ENCODE measurements at regions not wholly inside any gene's neighbourhood (a gene's known extent, or its start where the extent isn't known, plus 50 kb on each side); places are given as distances from the start of the nearest gene placed in this dataset.

DNA sequence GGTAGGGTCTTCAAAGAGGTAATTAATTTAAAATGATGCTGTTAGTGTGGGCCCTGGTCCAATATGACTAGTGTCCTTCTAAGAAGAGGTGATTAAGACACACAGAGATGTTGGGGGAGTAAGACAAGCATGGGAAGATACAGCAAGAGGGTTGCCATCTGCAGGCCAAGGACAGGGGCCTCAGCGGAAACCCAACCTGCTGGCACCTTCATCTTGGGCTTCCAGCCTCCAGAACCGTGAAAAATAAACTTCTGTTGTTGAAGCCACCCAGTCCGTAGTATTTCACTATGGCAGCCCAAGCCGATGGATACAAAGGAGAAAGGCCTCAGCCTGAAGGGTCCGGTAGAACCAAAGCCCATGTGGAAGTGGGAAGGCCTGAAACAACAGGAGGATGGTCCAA is 161.7 kb upstream of the UBE2E1 start:
- in situ Hi-C loops (cut with HindIII; ENCODE audit: low pct_unique_long_range_greater_than_20kb, low sequenced_read_pairs) = no loop called here
- DNase-seq (ENCODE audit: low read depth) = no peak

GRCh38 chr3:23644676-23645075 is 161.1 kb upstream of the UBE2E1 start:
- in situ Hi-C loops (cut with HindIII; ENCODE audit: low pct_unique_long_range_greater_than_20kb, low sequenced_read_pairs) = no loop called here
- DNase-seq (ENCODE audit: low read depth) = no peak

- DNase-seq (ENCODE audit: low read depth) = no peak
- in situ Hi-C loops (cut with HindIII; ENCODE audit: low pct_unique_long_range_greater_than_20kb, low sequenced_read_pairs) = no loop called here
Observed at GRCh38 chr3:23645533-23646183, 160.1 kb upstream of the UBE2E1 start.

DNA sequence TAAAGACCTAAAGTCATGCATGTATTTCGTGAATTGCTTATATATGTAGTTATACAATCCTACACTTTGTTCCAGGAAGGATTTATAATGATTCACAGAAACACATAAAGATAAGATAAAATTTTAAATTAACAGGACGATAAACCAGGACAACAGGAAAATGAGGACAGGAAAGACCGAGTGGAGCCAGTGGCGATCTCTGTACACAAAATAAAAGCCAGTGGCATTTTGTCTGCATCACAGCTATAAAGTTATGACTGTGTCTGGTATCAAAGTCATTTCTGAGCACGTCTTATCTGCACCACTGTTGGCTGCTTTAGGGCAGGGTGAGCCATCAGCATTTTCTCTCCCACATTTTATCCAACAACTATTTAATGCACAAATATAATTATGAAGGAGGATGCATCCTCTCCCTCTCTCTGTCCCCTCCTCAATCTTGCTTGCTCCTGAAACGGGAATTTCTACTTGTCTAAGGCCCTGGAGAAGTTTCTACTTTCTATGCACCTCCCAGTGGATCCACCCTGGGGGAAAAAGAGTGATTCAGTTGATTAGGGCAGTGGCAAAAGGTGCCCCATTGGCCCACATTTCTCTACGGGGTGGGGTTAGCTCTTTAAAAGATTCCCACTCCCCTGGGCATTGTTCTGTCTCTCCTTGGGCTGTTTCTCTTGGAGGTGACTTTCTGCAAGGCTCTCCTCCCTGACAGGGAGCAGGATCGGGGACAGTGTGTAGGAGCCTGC is 159.4 kb upstream of the UBE2E1 start:
- no peak for DNase-seq (ENCODE audit: low read depth)
- in situ Hi-C loops (cut with HindIII; ENCODE audit: low pct_unique_long_range_greater_than_20kb, low sequenced_read_pairs) = no loop called here

DNA sequence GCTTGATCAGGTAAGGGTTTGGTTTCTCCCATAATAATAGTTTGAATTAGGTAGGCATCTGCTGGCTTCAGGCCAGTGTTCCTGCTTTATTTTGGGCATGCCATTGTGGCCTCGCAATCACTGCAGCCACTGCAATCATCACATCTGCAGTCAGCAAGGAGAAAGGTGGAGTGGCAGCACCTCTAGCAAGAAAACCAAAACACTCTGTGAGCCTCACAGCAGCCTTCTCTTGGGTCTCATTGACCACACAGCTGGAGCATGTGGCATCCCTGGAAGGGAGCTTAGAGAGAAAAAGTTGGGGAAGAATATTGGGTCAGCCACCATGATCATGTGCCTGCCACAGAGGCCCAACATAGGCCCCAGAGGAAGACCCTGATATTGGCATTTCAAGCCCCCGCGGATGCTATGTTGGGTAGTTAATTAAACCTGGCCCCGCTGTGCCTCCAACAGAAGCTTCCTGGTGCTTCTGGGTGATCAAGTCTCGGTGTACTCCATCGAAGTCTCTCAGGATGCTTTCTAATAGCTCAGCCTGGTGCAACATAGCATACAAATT is 158.0 kb upstream of the UBE2E1 start:
- no peak for DNase-seq (ENCODE audit: low read depth)
- in situ Hi-C loops (cut with HindIII; ENCODE audit: low pct_unique_long_range_greater_than_20kb, low sequenced_read_pairs) = no loop called here

- DNase-seq (ENCODE audit: low read depth) = no peak
Observed at GRCh38 chr3:23648326-23648995, 157.3 kb upstream of the UBE2E1 start.

DNA sequence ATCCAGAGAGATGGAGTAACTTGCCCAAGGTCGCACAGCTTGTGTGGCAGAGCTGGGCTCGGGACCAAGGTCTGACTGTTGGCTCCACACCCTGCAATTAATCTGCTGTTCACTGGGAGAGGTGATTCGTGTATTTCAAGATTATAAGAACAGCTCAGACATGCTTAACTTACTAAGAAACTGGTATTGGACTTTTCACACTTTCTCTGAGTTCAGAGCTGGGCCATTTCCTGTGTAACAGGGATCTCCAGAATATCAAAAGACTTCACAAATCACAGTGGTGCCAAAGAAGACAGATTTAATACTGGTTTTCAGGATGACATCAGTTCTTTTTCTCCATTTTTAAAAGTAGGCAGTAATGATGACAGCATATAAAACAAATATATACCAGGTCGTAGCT is 156.8 kb upstream of the UBE2E1 start:
- no peak for DNase-seq (ENCODE audit: low read depth)
- in situ Hi-C loops (cut with HindIII; ENCODE audit: low pct_unique_long_range_greater_than_20kb, low sequenced_read_pairs) = no loop called here

More at GRCh38 chr3:23648326-23648995, 157.3 kb upstream of the UBE2E1 start:
- in situ Hi-C loops (cut with HindIII; ENCODE audit: low pct_unique_long_range_greater_than_20kb, low sequenced_read_pairs) = no loop called here

- in situ Hi-C loops (cut with HindIII; ENCODE audit: low pct_unique_long_range_greater_than_20kb, low sequenced_read_pairs) = no loop called here
- DNase-seq (ENCODE audit: low read depth) = no peak
Observed at GRCh38 chr3:23649448-23649847, 156.3 kb upstream of the UBE2E1 start.

- DNase-seq (ENCODE audit: low read depth) = peak; percentile 14
- in situ Hi-C loops (cut with HindIII; ENCODE audit: low pct_unique_long_range_greater_than_20kb, low sequenced_read_pairs) = no loop called here
Observed at GRCh38 chr3:23650371-23651140, 155.2 kb upstream of the UBE2E1 start.

GRCh38 chr3:23653647-23654525 is 151.9 kb upstream of the UBE2E1 start:
- DNase-seq (ENCODE audit: low read depth) = no peak
- in situ Hi-C loops (cut with HindIII; ENCODE audit: low pct_unique_long_range_greater_than_20kb, low sequenced_read_pairs) = no loop called here

- in situ Hi-C loops (cut with HindIII; ENCODE audit: low pct_unique_long_range_greater_than_20kb, low sequenced_read_pairs) = no loop called here
- DNase-seq (ENCODE audit: low read depth) = no peak
Observed at GRCh38 chr3:23654571-23654970, 151.2 kb upstream of the UBE2E1 start.

DNA sequence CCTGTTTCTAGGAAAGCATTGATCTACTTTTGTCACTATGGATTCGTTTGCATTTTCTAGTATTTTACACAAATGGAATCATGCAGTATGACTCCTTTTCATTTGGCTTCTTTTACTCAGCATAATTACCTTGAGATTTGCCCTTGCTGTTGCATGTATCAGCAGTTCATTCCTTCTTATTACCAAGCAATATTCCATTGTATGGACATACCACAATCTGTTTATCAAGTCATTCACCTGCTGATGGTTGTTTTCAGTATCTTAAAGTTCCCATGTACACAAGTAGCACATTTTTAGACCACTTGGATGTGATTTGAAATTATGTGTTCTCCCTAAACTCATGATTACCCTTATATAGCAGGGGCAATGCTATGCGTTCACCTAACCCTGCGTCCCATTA is 150.0 kb upstream of the UBE2E1 start:
- in situ Hi-C loops (cut with HindIII; ENCODE audit: low pct_unique_long_range_greater_than_20kb, low sequenced_read_pairs) = no loop called here
- DNase-seq (ENCODE audit: low read depth) = no peak

GRCh38 chr3:23656199-23656598 is 149.6 kb upstream of the UBE2E1 start:
- no peak for DNase-seq (ENCODE audit: low read depth)
- in situ Hi-C loops (cut with HindIII; ENCODE audit: low pct_unique_long_range_greater_than_20kb, low sequenced_read_pairs) = no loop called here

DNA sequence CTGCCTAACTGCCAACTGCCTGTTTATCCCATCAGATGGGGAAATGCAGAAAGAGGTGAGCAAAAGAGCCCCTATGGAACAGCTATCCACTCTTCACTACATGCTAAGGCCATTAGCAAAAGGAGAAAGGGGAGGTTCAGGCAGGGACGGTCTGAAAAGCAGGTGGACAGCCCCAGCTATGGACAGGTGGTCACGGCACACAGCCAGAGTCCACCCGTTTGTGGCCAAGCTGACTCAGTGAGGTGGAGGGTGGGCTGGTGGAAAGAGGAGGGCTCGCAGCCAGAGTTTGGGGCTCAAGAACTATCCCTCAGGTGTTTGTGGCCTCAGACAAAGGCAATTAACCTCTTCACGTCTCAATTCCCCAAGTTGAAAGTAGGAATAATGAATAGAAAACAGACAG is 148.9 kb upstream of the UBE2E1 start:
- in situ Hi-C loops (cut with HindIII; ENCODE audit: low pct_unique_long_range_greater_than_20kb, low sequenced_read_pairs) = no loop called here

DNA sequence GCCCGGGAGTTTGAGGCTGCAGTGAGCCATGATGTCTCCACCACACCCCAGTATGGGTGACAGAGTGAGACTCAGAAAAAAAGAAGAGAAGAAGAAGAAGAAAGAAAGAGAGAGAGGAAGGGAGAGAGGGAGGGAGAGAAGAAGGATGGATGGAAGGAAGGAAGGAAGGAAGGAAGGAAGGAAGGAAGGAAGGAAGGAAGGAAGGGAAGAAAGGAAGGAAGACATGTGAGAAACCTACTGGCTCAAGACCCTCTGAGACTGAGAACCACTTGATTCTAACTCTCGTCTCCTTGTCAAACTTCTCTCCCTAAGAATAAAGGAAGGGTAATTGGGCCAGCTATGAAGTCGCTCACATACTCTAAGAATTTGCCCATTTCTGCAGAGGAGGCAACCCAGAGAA is 148.1 kb upstream of the UBE2E1 start:
- in situ Hi-C loops (cut with HindIII; ENCODE audit: low pct_unique_long_range_greater_than_20kb, low sequenced_read_pairs) = no loop called here

More for the DNA sequence above, 148.9 kb upstream of the UBE2E1 start:
- DNase-seq (ENCODE audit: low read depth) = no peak

DNA sequence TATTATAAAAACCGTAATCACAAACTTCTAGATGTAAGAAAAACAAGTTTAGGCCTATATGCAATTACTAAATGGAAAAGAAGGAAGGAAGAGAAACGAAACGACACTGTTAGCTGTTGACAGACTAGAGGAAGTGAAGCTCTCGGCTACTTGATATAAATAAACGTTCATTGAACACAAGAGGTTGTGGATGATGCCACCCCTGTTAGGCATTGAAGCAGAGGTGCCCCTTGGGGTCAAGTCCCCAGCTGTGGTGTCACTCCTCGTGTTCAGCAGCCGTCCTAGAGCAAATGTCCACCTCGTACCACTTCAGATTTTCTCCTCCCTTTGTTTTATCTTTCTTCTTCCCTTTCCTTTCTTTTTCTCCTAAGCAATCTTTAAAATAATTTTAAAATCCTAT is 146.5 kb upstream of the UBE2E1 start:
- DNase-seq (ENCODE audit: low read depth) = no peak
- in situ Hi-C loops (cut with HindIII; ENCODE audit: low pct_unique_long_range_greater_than_20kb, low sequenced_read_pairs) = no loop called here

More for the DNA sequence above, 148.1 kb upstream of the UBE2E1 start:
- no peak for DNase-seq (ENCODE audit: low read depth)

GRCh38 chr3:23659840-23660430 is 145.8 kb upstream of the UBE2E1 start:
- in situ Hi-C loops (cut with HindIII; ENCODE audit: low pct_unique_long_range_greater_than_20kb, low sequenced_read_pairs) = no loop called here
- DNase-seq (ENCODE audit: low read depth) = no peak
